Lower leg skin (tissue), 3 donors: ENCODE measurements at regions not wholly inside any gene's neighbourhood (a gene's known extent, or its start where the extent isn't known, plus 50 kb on each side); places are given as distances from the start of the nearest gene placed in this dataset.

ENCODE experiments used
- CTCF ChIP-seq, 3 donors: fragments of 450-650 bp; IDR thresholded peaks; one replicate each; pipeline ENCODE4 v1.5.1; 2016; ENCODE audit warnings: antibody characterized with exemption in 3 of 3, mild to moderate bottlenecking in 3 of 3, moderate library complexity in 2 of 3
- POLR2A ChIP-seq, 2 donors: fragments of 450-650 bp; IDR thresholded peaks; one replicate each; pipeline ENCODE4 v1.6.1; 2016 to 2017; ENCODE audit warnings: antibody characterized with exemption in 2 of 2, mild to moderate bottlenecking in 1 of 2, moderate library complexity in 1 of 2

GRCh38 chr10:107656932-107657331, 492.4 kb upstream of the SORCS1 start:
- no peak for TF ChIP-seq CTCF (IDR thresholded peaks at IDR 0.05)
- TF ChIP-seq POLR2A (IDR thresholded peaks at IDR 0.05) = no peak
